ENCODE measurements at regions not wholly inside any gene's neighbourhood (a gene's known extent, or its start where the extent isn't known, plus 50 kb on each side); places are given as distances from the start of the nearest gene placed in this dataset.
"Not testable (repeated sequence)": the region's sequence is repeated elsewhere in the genome, so short reads cannot be mapped to it uniquely, and the experiment has no call there.

- no peaks in the 10 kb centered on the region for H3K4me1 ChIP-seq (ENCODE audit: low read depth)
- no peak for TF ChIP-seq CTCF (IDR thresholded peaks at IDR 0.05; ENCODE audit: low read depth, low read length)
- H3K4me3 ChIP-seq = no peak overlapping the region
- H3K27me3 ChIP-seq = no peaks in the 10 kb centered on the region
- H3K9me3 ChIP-seq (ENCODE audit: low read depth) = no peaks in the 10 kb centered on the region
- H3K27ac ChIP-seq = no peak overlapping the region
- DNase-seq (ENCODE audit: low read depth in 1 of 2, low spot score in 1 of 2) = no peak
- H3K36me3 ChIP-seq = no peaks in the 10 kb centered on the region
Measured at GRCh38 chr4:38298868-38299713, 338.9 kb downstream of the PTTG2 start.

GRCh38 chr4:38302910-38303309 lies 342.7 kb downstream of the PTTG2 start:
- Histone ChIP-seq H3K36me3 (no peaks in the 10 kb centered on the region), H3K27ac (no peak overlapping the region), H3K9me3 (ENCODE audit: low read depth) (no peaks in the 10 kb centered on the region), H3K27me3 (no peaks in the 10 kb centered on the region), H3K4me1 (ENCODE audit: low read depth) (no peaks in the 10 kb centered on the region), H3K4me3 (no peak overlapping the region)
- no peak for TF ChIP-seq CTCF (IDR thresholded peaks at IDR 0.05; ENCODE audit: low read depth, low read length)
- no peak for DNase-seq (ENCODE audit: low read depth in 1 of 2, low spot score in 1 of 2)

- not testable (repeated sequence) for H3K9me3 ChIP-seq (ENCODE audit: low read depth); H3K27me3 ChIP-seq; DNase-seq (ENCODE audit: low read depth in 1 of 2, low spot score in 1 of 2); H3K27ac ChIP-seq; H3K4me1 ChIP-seq (ENCODE audit: low read depth); H3K36me3 ChIP-seq; H3K4me3 ChIP-seq
Measured at GRCh38 chr4:38304460-38304859, 344.3 kb downstream of the PTTG2 start.

GRCh38 chr4:38306482-38307071 lies 346.4 kb downstream of the PTTG2 start:
- H3K4me1 ChIP-seq (ENCODE audit: low read depth) = no peaks in the 10 kb centered on the region
- no peaks in the 10 kb centered on the region for H3K9me3 ChIP-seq (ENCODE audit: low read depth)
- H3K4me3 ChIP-seq = no peak overlapping the region
- H3K27ac ChIP-seq = no peak overlapping the region
- no peak for DNase-seq (ENCODE audit: low read depth in 1 of 2, low spot score in 1 of 2)
- no peak for TF ChIP-seq CTCF (IDR thresholded peaks at IDR 0.05; ENCODE audit: low read depth, low read length)
- no peaks in the 10 kb centered on the region for H3K27me3 ChIP-seq
- H3K36me3 ChIP-seq = no peaks in the 10 kb centered on the region

GRCh38 chr4:38308728-38309311 lies 348.6 kb downstream of the PTTG2 start:
- Histone ChIP-seq H3K36me3 (no peaks in the 10 kb centered on the region), H3K27ac (no peak overlapping the region), H3K27me3 (no peaks in the 10 kb centered on the region), H3K9me3 (ENCODE audit: low read depth) (no peaks in the 10 kb centered on the region), H3K4me1 (ENCODE audit: low read depth) (no peaks in the 10 kb centered on the region), H3K4me3 (no peak overlapping the region)
- DNase-seq (ENCODE audit: low read depth in 1 of 2, low spot score in 1 of 2) = peak in 1 of 2 donors; percentile 32
- TF ChIP-seq CTCF (IDR thresholded peaks at IDR 0.05; ENCODE audit: low read depth, low read length) = no peak

- no peak for TF ChIP-seq CTCF (IDR thresholded peaks at IDR 0.05; ENCODE audit: low read depth, low read length)
- no peak for DNase-seq (ENCODE audit: low read depth in 1 of 2, low spot score in 1 of 2)
- Histone ChIP-seq H3K36me3 (no peaks in the 10 kb centered on the region), H3K4me1 (ENCODE audit: low read depth) (no peaks in the 10 kb centered on the region), H3K4me3 (no peak overlapping the region), H3K9me3 (ENCODE audit: low read depth) (no peaks in the 10 kb centered on the region), H3K27ac (no peak overlapping the region), H3K27me3 (no peaks in the 10 kb centered on the region)
Measured at GRCh38 chr4:38309471-38309870, 349.3 kb downstream of the PTTG2 start.
